A549 (cell line): ENCODE measurements at regions not wholly inside any gene's neighbourhood (a gene's known extent, or its start where the extent isn't known, plus 50 kb on each side); places are given as distances from the start of the nearest gene placed in this dataset.

ENCODE experiments used
- ATAC-seq, 2 experiments: fragments of 200-7000 bp in 1 of 2; fragments of >200 bp in 1 of 2; cut with Nextera tagmentation in 1 of 2; cut with Tn5 transposase in 1 of 2; 3 replicates each; pipeline versions ENCODE4 v1.8.0 to v1.9.1; 2018 to 2020; ENCODE audit warnings: mild to moderate bottlenecking in 1 of 2, moderate library complexity in 1 of 2
- CTCF ChIA-PET: fragments of 300-600 bp; sonication (Branson Sonifier 250); formaldehyde crosslinking; extraction: SDS; loops from one replicate; lab custom pipeline; 2021; ENCODE audit warnings: antibody characterized with exemption, inconsistent platforms; lab: Yijun Ruan, JAX
- POLR2A ChIA-PET: fragments of 350-600 bp; formaldehyde crosslinking; extraction: SDS; loops from one replicate; lab custom pipeline; 2021; ENCODE audit warnings: antibody characterized with exemption, inconsistent platforms; lab: Yijun Ruan, JAX
- DNase-seq, 2 experiments: peaks; one replicate each; pipeline versions ENCODE4 v3.0.0 to v3.0.0-alpha.2; 2011 to 2016; ENCODE audit warnings: low read depth in 1 of 2, low spot score in 1 of 2
- FAIRE-seq: peaks from 2 replicates; lab custom pipeline; 2011; peaks lifted over from hg19 to GRCh38; lab: Jason Lieb, UNC
- H3K27ac ChIP-seq, 2 experiments: fragments of >200 bp; sonication (Bioruptor Twin); formaldehyde crosslinking; 3 replicates each; pipeline ENCODE4 v1.5.1; 2016 to 2017
- H3K4me1 ChIP-seq: fragments of >200 bp; sonication (Bioruptor Twin); formaldehyde crosslinking; 3 replicates; pipeline ENCODE4 v1.6.1; 2016
- H3K4me2 ChIP-seq: fragments of >200 bp; sonication (Bioruptor Twin); formaldehyde crosslinking; 3 replicates; pipeline ENCODE4 v1.6.1; 2016
- H3K4me3 ChIP-seq: fragments of >200 bp; sonication (Bioruptor Twin); formaldehyde crosslinking; 3 replicates; pipeline ENCODE4 v1.5.1; 2016
- H3K9me3 ChIP-seq: fragments of >200 bp; sonication (Bioruptor Twin); formaldehyde crosslinking; 3 replicates; pipeline ENCODE4 v1.6.1; 2016
- BCL3 ChIP-seq: fragments of >200 bp; sonication (Bioruptor Twin); formaldehyde crosslinking; IDR thresholded peaks from 3 replicates; pipeline ENCODE4 v1.6.1; 2016
- CHD2 ChIP-seq: fragments of 150-350 bp; IDR thresholded peaks from 2 replicates; pipeline ENCODE4 v1.6.1; 2014; ENCODE audit warnings: low read length; ENCODE audit not compliant: partially characterized antibody
- CTCF ChIP-seq: fragments of >200 bp; sonication (Bioruptor Twin); formaldehyde crosslinking; IDR thresholded peaks from 3 replicates; pipeline ENCODE4 v1.5.1; 2016
- E2F6 ChIP-seq: IDR thresholded peaks from 2 replicates; pipeline ENCODE4 v1.6.1; 2012; ENCODE audit warnings: low read depth, borderline replicate concordance
- ESRRA ChIP-seq: fragments of 150-350 bp; IDR thresholded peaks from 2 replicates; pipeline ENCODE4 v1.6.1; 2014; ENCODE audit warnings: mild to moderate bottlenecking, low read length, borderline replicate concordance
- FOSL2 ChIP-seq, 2 experiments: fragments of 450-650 bp in 1 of 2; fragments of >200 bp in 1 of 2; sonication (Bioruptor Twin) in 1 of 2; formaldehyde crosslinking; IDR thresholded peaks; 2 replicates each; pipeline versions ENCODE4 v1.5.0 to v1.6.1; 2016 to 2020; ENCODE audit warnings: mild to moderate bottlenecking in 1 of 2, moderate library complexity in 1 of 2
- FOXS1 ChIP-seq: fragments of 250-450 bp; sonication (Bioruptor Pico); IDR thresholded peaks from 2 replicates; pipeline ENCODE4 v1.5.0; 2020; ENCODE audit warnings: mild to moderate bottlenecking, moderate library complexity
- GATA3 ChIP-seq: IDR thresholded peaks from 2 replicates; pipeline ENCODE4 v1.6.1; 2012; ENCODE audit warnings: borderline replicate concordance
- HDAC2 ChIP-seq: fragments of 200-600 bp; sonication (generic); IDR thresholded peaks from 2 replicates; pipeline ENCODE4 v1.6.1; 2016
- HMGXB4 ChIP-seq: fragments of 250-450 bp; sonication (Bioruptor Pico); IDR thresholded peaks from 2 replicates; pipeline ENCODE4 v1.5.0; 2021; ENCODE audit warnings: mild to moderate bottlenecking, moderate library complexity, borderline replicate concordance
- JUN ChIP-seq, 2 experiments: fragments of >200 bp; sonication (Bioruptor Twin); formaldehyde crosslinking; IDR thresholded peaks; 2 replicates in 1 of 2; 3 replicates in 1 of 2; pipeline ENCODE4 v1.6.1; 2016 to 2017
- NFE2L2 ChIP-seq: fragments of 150-350 bp; conservative IDR thresholded peaks from 2 replicates; pipeline ENCODE4 v1.6.1; 2014; ENCODE audit warnings: low read length
- NPAS2 ChIP-seq: fragments of 250-450 bp; sonication (Bioruptor Pico); IDR thresholded peaks from 2 replicates; pipeline ENCODE4 v1.8.0; 2022; ENCODE audit warnings: mild to moderate bottlenecking, moderate library complexity, borderline replicate concordance
- RARB ChIP-seq: fragments of 250-450 bp; sonication (Bioruptor Pico); IDR thresholded peaks from 2 replicates; pipeline ENCODE4 v1.8.0; 2021; ENCODE audit warnings: mild to moderate bottlenecking, moderate library complexity
- RCOR1 ChIP-seq: fragments of 150-350 bp; IDR thresholded peaks from 2 replicates; pipeline ENCODE4 v1.6.1; 2014; ENCODE audit warnings: antibody characterized with exemption, low read length, low read depth
- RNF2 ChIP-seq: fragments of 200-600 bp; sonication (generic); IDR thresholded peaks from 2 replicates; pipeline ENCODE4 v1.6.1; 2016; ENCODE audit warnings: low read depth, mild to moderate bottlenecking, antibody characterized with exemption, moderate library complexity, borderline replicate concordance
- SMC3 ChIP-seq: fragments of >200 bp; sonication (Bioruptor Twin); formaldehyde crosslinking; IDR thresholded peaks from 3 replicates; pipeline ENCODE4 v1.6.1; 2018; ENCODE audit warnings: inconsistent platforms
- TP53 ChIP-seq: fragments of 250-450 bp; sonication (Bioruptor Pico); IDR thresholded peaks from 2 replicates; pipeline ENCODE4 v1.5.0; 2021; ENCODE audit warnings: mild to moderate bottlenecking, moderate library complexity
- ZC3H11A ChIP-seq: fragments of 450-650 bp; IDR thresholded peaks from 2 replicates; pipeline ENCODE4 v1.6.1; 2014; ENCODE audit warnings: antibody characterized with exemption, mild to moderate bottlenecking
- WGBS: methylation state at CpG from one replicate; pipeline ENCODE4 v1.1.6; 2017; ENCODE audit errors: missing lambda C conversion rate; 5-methylcytosine and 5-hydroxymethylcytosine counted together

- no peak overlapping the region for H3K4me2 ChIP-seq
- 0% methylated on average over 1 of the region's 1 CpG for WGBS
- DNase-seq (no peak), FAIRE-seq (no peak), ATAC-seq (no peak)
- H3K4me1 ChIP-seq = no peaks in the 10 kb centered on the region
- TF ChIP-seq NFE2L2 (no peak), RCOR1 (no peak), RNF2 (no peak), TP53 (no peak), BCL3 (no peak), SMC3 (no peak), CTCF (no peak), GATA3 (no peak)
- H3K4me3 ChIP-seq = no peak overlapping the region
- no peaks in the 10 kb centered on the region for H3K9me3 ChIP-seq
- H3K27ac ChIP-seq = no peak overlapping the region
- ChIA-PET POLR2A (no interaction called here), CTCF (no interaction called here)
Measured at GRCh38 chrX:137363559-137363958, 202.4 kb upstream of the ZIC3 start.

GRCh38 chrX:137362583-137362982 is 203.3 kb upstream of the ZIC3 start:
- WGBS = 2% methylated on average over 5 of the region's 5 CpGs
- Histone ChIP-seq H3K9me3 (no peaks in the 10 kb centered on the region), H3K4me3 (no peak overlapping the region), H3K4me2 (no peak overlapping the region), H3K27ac (no peak overlapping the region), H3K4me1 (no peaks in the 10 kb centered on the region)
- CTCF ChIA-PET = no interaction called here
- DNase-seq (no peak), ATAC-seq (no peak), FAIRE-seq (no peak)
- TF ChIP-seq RARB = no peak
- no peak for TF ChIP-seq CHD2
- TF ChIP-seq ESRRA = no peak
- TF ChIP-seq HMGXB4 (CRISPR knock-in tag) = no peak
- TF ChIP-seq NPAS2 = no peak
- no peak for TF ChIP-seq SMC3
- TF ChIP-seq FOSL2 (IDR thresholded peaks at IDR 0.05) = no peak
- no peak for TF ChIP-seq FOSL2 (CRISPR knock-in tag; IDR thresholded peaks at IDR 0.05)
- no peak for TF ChIP-seq JUN (IDR thresholded peaks at IDR 0.05)
- POLR2A ChIA-PET = no interaction called here

- WGBS = 6% methylated on average over 1 of the region's 1 CpG
- Histone ChIP-seq H3K4me3 (no peak overlapping the region), H3K9me3 (no peaks in the 10 kb centered on the region), H3K4me2 (no peak overlapping the region), H3K4me1 (no peaks in the 10 kb centered on the region), H3K27ac (no peak overlapping the region)
- ATAC-seq (no peak), DNase-seq (no peak), FAIRE-seq (no peak)
- POLR2A ChIA-PET = no interaction called here
- CTCF ChIA-PET = no interaction called here
- TF ChIP-seq NFE2L2 (no peak), FOXS1 (CRISPR knock-in tag) (no peak), TP53 (no peak), ZC3H11A (no peak), E2F6 (no peak), HDAC2 (no peak)
Measured at GRCh38 chrX:137354851-137355250, 211.1 kb upstream of the ZIC3 start.
